ENCODE measurements at regions not wholly inside any gene's neighbourhood (a gene's known extent, or its start where the extent isn't known, plus 50 kb on each side); places are given as distances from the start of the nearest gene placed in this dataset.
"Not testable (repeated sequence)": the region's sequence is repeated elsewhere in the genome, so short reads cannot be mapped to it uniquely, and the experiment has no call there.

GRCh38 chr18:1057367-1057766 is 152.7 kb downstream of the ADCYAP1 start:
- Histone ChIP-seq H3K36me3 (ENCODE audit: insufficient read depth, low read length) (no peaks in the 10 kb centered on the region), H2AFZ (ENCODE audit: low read depth, low read length) (no peak overlapping the region), H3K27me3 (ENCODE audit: insufficient read depth, low read length) (no peaks in the 10 kb centered on the region), H3K4me3 (ENCODE audit: low read length) (no peak overlapping the region), H3K9me3 (ENCODE audit: low read length) (no peaks in the 10 kb centered on the region), H3K4me1 (ENCODE audit: insufficient read depth, low read length) (no peaks in the 10 kb centered on the region)

DNA sequence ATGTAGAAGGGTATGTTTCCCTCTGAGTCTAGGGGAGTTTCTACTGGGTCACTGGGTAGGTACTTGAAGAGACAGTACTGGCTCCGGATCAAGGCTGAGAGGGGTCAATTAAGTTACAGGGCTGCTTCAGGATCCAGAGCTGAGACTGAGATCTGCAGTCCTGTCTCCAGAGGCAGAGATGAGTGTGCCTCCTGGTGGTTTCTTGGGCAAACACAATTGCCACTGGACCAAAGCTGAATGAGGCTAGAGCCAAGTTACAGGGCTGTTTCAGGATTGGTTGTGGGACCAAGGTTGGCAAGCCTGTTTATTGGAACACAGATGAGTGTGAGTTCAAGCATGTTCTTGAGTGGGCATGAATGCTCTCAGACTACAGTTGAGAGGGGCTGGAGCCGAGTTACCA is 157.9 kb downstream of the ADCYAP1 start:
- Histone ChIP-seq H3K27me3 (ENCODE audit: insufficient read depth, low read length) (no peaks in the 10 kb centered on the region), H3K9me3 (ENCODE audit: low read length) (no peaks in the 10 kb centered on the region), H2AFZ (ENCODE audit: low read depth, low read length) (no peak overlapping the region), H3K36me3 (ENCODE audit: insufficient read depth, low read length) (no peaks in the 10 kb centered on the region), H3K4me3 (ENCODE audit: low read length) (no peak overlapping the region), H3K4me1 (ENCODE audit: insufficient read depth, low read length) (no peaks in the 10 kb centered on the region)

DNA sequence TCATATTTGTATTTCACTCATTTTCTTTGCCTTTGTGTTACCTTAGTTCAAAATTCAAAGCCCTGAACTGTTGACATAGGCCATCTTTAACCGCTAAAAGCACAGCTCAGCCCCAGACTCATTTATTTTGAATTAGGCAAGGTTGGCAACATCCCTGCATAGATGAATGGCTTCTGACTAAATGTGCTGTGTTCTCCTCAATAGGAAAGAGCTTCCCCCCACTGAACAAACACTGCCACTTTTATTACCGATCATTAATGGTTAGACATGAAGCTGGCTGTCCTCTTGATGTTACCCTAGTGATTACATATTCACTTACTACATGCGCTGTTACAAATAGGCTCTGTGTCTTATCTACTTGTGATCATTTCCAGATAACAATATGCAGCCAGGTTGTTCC is 170.7 kb downstream of the ADCYAP1 start:
- H3K4me1 ChIP-seq (ENCODE audit: insufficient read depth, low read length), result no peaks in the 10 kb centered on the region
- H3K27me3 ChIP-seq (ENCODE audit: insufficient read depth, low read length), result no peaks in the 10 kb centered on the region
- no peaks in the 10 kb centered on the region for H3K9me3 ChIP-seq (ENCODE audit: low read length)
- H3K4me3 ChIP-seq (ENCODE audit: low read length), result no peak overlapping the region
- no peak overlapping the region for H2AFZ ChIP-seq (ENCODE audit: low read depth, low read length)
- no peaks in the 10 kb centered on the region for H3K36me3 ChIP-seq (ENCODE audit: insufficient read depth, low read length)

DNA sequence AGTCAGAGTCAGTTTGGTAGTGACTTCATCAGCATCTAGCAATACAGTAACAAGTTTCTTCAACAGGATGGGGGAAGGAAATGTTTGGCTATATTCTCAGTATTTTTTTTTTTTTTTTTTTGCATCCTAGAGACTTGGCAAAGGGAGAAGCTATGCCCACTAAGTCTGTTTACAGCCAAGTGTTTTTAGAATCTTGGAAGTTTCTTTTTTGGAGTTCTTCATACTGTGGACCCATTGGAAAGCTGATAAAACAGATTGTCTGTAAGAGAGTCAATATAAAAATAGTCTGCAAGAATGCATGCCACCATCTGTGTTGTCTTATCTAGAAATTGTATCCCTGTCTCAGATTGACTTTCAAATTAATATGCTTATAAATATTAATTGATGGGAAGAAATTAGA is 171.2 kb downstream of the ADCYAP1 start:
- Histone ChIP-seq H3K4me1 (ENCODE audit: insufficient read depth, low read length) (no peaks in the 10 kb centered on the region), H3K36me3 (ENCODE audit: insufficient read depth, low read length) (no peaks in the 10 kb centered on the region), H3K4me3 (ENCODE audit: low read length) (no peak overlapping the region), H2AFZ (ENCODE audit: low read depth, low read length) (no peak overlapping the region), H3K27me3 (ENCODE audit: insufficient read depth, low read length) (no peaks in the 10 kb centered on the region), H3K9me3 (ENCODE audit: low read length) (no peaks in the 10 kb centered on the region)

DNA sequence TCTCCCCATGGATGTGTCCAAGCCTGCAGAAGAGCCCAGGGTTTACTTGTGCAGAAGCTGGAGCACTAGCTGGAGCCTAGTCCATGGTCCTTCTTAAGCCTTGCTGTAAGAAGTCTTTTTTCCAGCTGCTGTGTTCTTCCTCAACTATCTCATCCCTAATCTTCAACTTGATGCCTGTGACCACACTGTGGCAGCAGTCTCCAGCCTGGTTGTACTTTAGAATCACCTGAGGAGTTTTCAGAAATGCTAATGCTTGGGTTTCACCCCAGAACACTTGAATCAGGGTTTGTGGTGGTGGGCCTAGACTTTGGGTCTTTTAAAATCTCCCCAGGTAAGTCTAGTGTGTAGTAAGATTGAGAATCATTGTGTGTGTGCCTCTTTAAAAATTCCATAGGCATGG is 173.6 kb downstream of the ADCYAP1 start:
- H2AFZ ChIP-seq (ENCODE audit: low read depth, low read length), result no peak overlapping the region
- no peak overlapping the region for H3K4me3 ChIP-seq (ENCODE audit: low read length)
- H3K9me3 ChIP-seq (ENCODE audit: low read length), result no peaks in the 10 kb centered on the region
- no peaks in the 10 kb centered on the region for H3K27me3 ChIP-seq (ENCODE audit: insufficient read depth, low read length)
- no peaks in the 10 kb centered on the region for H3K36me3 ChIP-seq (ENCODE audit: insufficient read depth, low read length)
- no peaks in the 10 kb centered on the region for H3K4me1 ChIP-seq (ENCODE audit: insufficient read depth, low read length)

DNA sequence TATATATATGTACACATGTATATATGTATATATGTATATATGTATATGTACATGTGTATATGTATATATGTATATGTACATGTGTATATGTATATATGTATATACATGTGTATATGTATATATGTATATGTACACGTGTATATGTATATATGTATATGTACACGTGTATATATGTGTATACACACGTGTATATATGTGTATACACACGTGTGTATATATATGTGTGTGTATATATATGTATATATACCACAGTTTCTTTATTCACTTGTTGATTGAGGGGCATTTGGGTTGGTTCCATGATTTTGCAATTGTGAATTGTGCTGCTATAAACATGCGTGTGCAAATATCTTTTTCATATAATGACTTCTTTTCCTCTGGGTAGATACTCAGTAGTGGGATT is 179.0 kb downstream of the ADCYAP1 start:
- H3K27me3 ChIP-seq (ENCODE audit: insufficient read depth, low read length); H2AFZ ChIP-seq (ENCODE audit: low read depth, low read length); H3K4me1 ChIP-seq (ENCODE audit: insufficient read depth, low read length); H3K9me3 ChIP-seq (ENCODE audit: low read length); H3K4me3 ChIP-seq (ENCODE audit: low read length); H3K36me3 ChIP-seq (ENCODE audit: insufficient read depth, low read length): not testable (repeated sequence)

GRCh38 chr18:1090758-1091157 is 186.1 kb downstream of the ADCYAP1 start:
- Histone ChIP-seq H3K4me1 (ENCODE audit: insufficient read depth, low read length) (no peaks in the 10 kb centered on the region), H3K27me3 (ENCODE audit: insufficient read depth, low read length) (no peaks in the 10 kb centered on the region), H3K4me3 (ENCODE audit: low read length) (no peak overlapping the region), H2AFZ (ENCODE audit: low read depth, low read length) (no peak overlapping the region), H3K9me3 (ENCODE audit: low read length) (no peaks in the 10 kb centered on the region), H3K36me3 (ENCODE audit: insufficient read depth, low read length) (no peaks in the 10 kb centered on the region)

DNA sequence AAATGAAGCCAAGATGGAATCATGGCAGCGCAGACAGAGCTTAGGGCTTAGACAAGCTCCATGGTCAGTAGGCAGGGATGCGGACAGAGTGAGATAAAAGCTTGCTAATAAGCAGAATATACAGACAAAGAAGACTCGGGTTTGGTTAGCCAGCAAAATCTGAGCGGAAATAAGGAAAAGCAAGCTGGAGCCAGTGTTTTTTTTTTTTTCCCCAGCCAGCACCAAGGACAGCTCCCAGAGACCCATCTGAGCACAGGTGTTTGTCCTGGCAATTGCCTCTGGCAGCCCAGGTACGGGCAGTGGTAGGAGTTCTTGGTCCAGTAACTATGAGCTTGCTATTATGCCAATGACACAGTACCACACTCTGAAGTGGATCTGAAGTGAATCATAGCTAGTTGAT is 187.6 kb downstream of the ADCYAP1 start:
- Histone ChIP-seq H3K36me3 (ENCODE audit: insufficient read depth, low read length) (no peaks in the 10 kb centered on the region), H3K9me3 (ENCODE audit: low read length) (no peaks in the 10 kb centered on the region), H2AFZ (ENCODE audit: low read depth, low read length) (no peak overlapping the region), H3K27me3 (ENCODE audit: insufficient read depth, low read length) (no peaks in the 10 kb centered on the region), H3K4me3 (ENCODE audit: low read length) (no peak overlapping the region), H3K4me1 (ENCODE audit: insufficient read depth, low read length) (no peaks in the 10 kb centered on the region)

DNA sequence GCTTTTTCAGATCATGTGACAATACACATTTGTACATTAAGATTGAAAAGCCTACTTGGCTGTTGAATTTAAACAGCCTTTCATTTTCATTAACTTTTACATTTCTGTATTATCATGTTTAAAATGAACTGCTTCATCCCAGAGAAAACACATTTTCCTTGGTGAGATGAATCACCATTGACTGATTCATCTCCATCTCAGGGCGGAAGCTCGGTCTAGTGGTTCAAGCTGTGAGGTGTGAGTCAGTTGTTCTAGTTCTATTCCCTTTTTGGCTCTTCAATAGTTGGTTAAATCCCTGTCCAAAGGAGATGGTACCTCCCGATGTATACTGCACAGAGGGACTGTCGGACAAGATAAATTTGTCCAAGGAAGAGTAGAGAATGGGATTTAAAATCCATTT is 189.7 kb downstream of the ADCYAP1 start:
- no peaks in the 10 kb centered on the region for H3K36me3 ChIP-seq (ENCODE audit: insufficient read depth, low read length)
- H3K9me3 ChIP-seq (ENCODE audit: low read length), result no peaks in the 10 kb centered on the region
- H2AFZ ChIP-seq (ENCODE audit: low read depth, low read length), result no peak overlapping the region
- no peaks in the 10 kb centered on the region for H3K4me1 ChIP-seq (ENCODE audit: insufficient read depth, low read length)
- H3K27me3 ChIP-seq (ENCODE audit: insufficient read depth, low read length), result no peaks in the 10 kb centered on the region
- no peak overlapping the region for H3K4me3 ChIP-seq (ENCODE audit: low read length)

GRCh38 chr18:1097991-1098735 is 193.5 kb downstream of the ADCYAP1 start:
- H3K4me1 ChIP-seq (ENCODE audit: insufficient read depth, low read length); H3K27me3 ChIP-seq (ENCODE audit: insufficient read depth, low read length); H3K9me3 ChIP-seq (ENCODE audit: low read length); H3K36me3 ChIP-seq (ENCODE audit: insufficient read depth, low read length); H2AFZ ChIP-seq (ENCODE audit: low read depth, low read length); H3K4me3 ChIP-seq (ENCODE audit: low read length): not testable (repeated sequence)

GRCh38 chr18:1102848-1103247 is 198.2 kb downstream of the ADCYAP1 start:
- Histone ChIP-seq H3K9me3 (ENCODE audit: low read length) (no peaks in the 10 kb centered on the region), H3K36me3 (ENCODE audit: insufficient read depth, low read length) (no peaks in the 10 kb centered on the region), H3K27me3 (ENCODE audit: insufficient read depth, low read length) (no peaks in the 10 kb centered on the region), H2AFZ (ENCODE audit: low read depth, low read length) (no peak overlapping the region), H3K4me3 (ENCODE audit: low read length) (no peak overlapping the region), H3K4me1 (ENCODE audit: insufficient read depth, low read length) (no peaks in the 10 kb centered on the region)

- no peak overlapping the region for H2AFZ ChIP-seq (ENCODE audit: low read depth, low read length)
- H3K27me3 ChIP-seq (ENCODE audit: insufficient read depth, low read length), result no peaks in the 10 kb centered on the region
- no peaks in the 10 kb centered on the region for H3K36me3 ChIP-seq (ENCODE audit: insufficient read depth, low read length)
- H3K4me1 ChIP-seq (ENCODE audit: insufficient read depth, low read length), result no peaks in the 10 kb centered on the region
- H3K4me3 ChIP-seq (ENCODE audit: low read length), result no peak overlapping the region
- no peaks in the 10 kb centered on the region for H3K9me3 ChIP-seq (ENCODE audit: low read length)
Measured at GRCh38 chr18:1103537-1103936, 198.9 kb downstream of the ADCYAP1 start.

GRCh38 chr18:1104181-1104881 is 199.7 kb downstream of the ADCYAP1 start:
- H2AFZ ChIP-seq (ENCODE audit: low read depth, low read length), result no peak overlapping the region
- no peaks in the 10 kb centered on the region for H3K9me3 ChIP-seq (ENCODE audit: low read length)
- no peaks in the 10 kb centered on the region for H3K36me3 ChIP-seq (ENCODE audit: insufficient read depth, low read length)
- H3K27me3 ChIP-seq (ENCODE audit: insufficient read depth, low read length), result no peaks in the 10 kb centered on the region
- H3K4me3 ChIP-seq (ENCODE audit: low read length), result no peak overlapping the region
- H3K4me1 ChIP-seq (ENCODE audit: insufficient read depth, low read length), result no peaks in the 10 kb centered on the region

DNA sequence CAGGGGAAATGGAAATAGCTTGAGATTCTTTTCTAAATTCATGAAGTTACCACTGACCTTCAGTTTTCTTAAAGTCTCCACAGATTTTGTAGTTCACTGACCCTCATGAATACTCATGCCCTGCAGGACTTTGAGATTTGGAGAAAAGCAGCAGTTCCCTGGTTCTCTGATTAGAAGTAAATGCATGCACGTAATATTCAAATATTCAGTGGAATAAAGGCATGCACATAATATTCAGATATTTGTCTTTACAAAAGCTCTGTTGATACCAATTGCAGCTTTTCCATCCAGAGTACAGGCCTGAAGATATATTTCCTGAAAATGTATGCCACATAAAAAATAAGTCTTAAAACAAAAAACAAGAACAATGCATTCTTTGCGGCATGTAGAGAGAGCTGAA is 219.8 kb downstream of the ADCYAP1 start:
- Histone ChIP-seq H2AFZ (ENCODE audit: low read depth, low read length) (no peak overlapping the region), H3K4me1 (ENCODE audit: insufficient read depth, low read length) (no peaks in the 10 kb centered on the region), H3K4me3 (ENCODE audit: low read length) (no peak overlapping the region), H3K36me3 (ENCODE audit: insufficient read depth, low read length) (no peaks in the 10 kb centered on the region), H3K27me3 (ENCODE audit: insufficient read depth, low read length) (no peaks in the 10 kb centered on the region), H3K9me3 (ENCODE audit: low read length) (no peaks in the 10 kb centered on the region)
